DMS79 treated with DMSO at 0.1 percent for 48 hours (cell line): ENCODE measurements at regions not wholly inside any gene's neighbourhood (a gene's known extent, or its start where the extent isn't known, plus 50 kb on each side); places are given as distances from the start of the nearest gene placed in this dataset.

Source experiments
- DNase-seq: peaks from one replicate; lab custom pipeline; 2025; lab: John Stamatoyannopoulos, UW

DNA sequence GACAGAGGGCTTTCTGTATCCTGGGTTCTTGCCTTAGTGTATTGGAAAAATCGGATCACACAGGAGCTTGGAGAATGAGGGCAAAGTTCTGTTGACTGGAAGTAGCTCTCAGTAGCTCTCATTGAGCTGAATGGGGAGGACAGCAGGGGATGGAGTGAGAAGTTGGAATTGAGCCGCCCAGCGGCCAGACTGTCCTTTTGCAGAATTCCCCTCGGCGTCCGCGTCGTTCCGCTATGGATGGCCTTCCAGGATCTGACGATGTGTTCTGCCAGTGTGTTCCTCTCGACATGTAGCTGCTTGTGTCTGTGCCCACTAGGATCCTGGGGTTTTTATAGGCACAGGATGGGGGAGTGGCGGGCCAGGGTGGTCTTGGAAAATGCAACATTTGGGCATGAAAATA, 351.8 kb upstream of the SEMA3A start:
- DNase-seq = no peak

DNA sequence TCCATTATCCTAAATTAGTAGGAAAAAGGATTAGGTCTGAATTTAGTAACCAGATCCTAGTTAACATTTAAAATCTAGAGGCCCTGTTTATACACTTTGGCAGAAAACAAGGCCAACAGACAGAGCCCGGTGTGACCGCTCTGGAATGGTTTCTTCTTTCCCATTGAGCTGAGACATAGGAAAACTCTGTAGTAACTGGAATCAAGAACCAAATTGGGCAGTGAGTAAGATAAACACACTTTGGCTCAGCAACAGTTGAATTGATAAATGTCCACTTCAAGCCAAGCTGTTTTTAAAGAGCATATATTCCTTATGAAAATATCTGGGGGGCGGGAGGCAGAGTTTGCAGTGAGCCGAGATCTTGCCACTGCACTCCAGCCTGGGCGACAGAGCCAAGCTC, 343.7 kb upstream of the SEMA3A start:
- DNase-seq = no peak

DNA sequence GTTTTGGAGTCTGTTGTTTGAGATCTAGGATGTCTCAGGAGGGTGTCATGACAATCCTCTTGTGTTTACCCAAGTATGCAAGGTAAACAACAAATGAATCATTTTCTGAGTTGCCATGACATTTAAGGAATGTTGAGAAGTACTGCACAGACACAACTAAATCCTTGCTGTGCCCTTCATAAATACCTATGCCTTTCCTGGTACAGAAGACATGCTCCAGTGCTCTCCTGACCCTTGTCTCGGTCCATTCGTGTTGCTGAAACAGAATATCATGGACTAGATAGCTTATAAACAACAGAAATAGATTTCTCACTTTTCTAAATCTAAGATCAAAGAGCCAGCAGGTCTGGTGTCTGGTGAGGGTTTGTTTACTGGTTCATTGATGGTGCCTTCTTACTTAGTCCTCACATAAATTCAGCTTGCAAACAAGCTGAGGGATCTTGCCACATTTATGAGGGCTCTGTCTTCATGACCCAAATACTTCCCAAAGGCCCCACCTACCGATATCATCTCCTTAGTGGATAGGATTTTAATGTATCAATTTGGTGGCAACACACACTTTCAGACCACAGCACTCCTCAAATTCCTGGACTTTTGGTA, 341.8 kb upstream of the SEMA3A start:
- DNase-seq = no peak

DNA sequence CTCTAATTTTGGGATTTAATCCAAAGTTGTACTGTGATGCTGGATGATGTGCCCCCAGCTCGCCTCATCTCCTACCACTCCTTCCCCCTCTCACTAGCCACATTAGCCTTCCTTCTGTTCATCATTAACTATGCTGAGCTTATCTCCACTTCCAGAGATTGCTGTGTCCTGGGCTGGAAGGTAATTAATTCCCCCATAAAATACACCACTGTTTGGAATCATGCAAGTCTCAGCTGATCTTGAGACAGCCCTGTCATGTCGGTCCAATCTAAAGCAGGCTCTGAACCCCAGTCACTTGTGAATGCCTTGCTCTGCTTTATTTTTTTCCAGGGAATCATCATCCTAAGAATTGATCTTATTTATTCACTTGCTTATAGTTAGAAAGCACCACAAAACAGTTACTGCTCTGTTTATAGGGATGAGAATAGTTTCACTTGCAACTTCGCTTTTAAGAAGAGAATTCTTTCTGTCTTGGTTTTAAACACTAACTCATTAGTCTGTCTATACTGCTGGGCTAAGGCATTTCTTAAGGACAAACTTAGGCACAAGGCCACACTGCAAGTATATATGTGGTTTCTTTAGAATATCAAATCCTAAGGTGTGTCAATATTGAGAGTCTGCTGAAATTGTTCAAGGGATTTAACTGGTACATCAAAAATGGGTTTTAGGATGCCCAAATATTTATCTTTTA, 341.1 kb upstream of the SEMA3A start:
- DNase-seq = no peak

DNA sequence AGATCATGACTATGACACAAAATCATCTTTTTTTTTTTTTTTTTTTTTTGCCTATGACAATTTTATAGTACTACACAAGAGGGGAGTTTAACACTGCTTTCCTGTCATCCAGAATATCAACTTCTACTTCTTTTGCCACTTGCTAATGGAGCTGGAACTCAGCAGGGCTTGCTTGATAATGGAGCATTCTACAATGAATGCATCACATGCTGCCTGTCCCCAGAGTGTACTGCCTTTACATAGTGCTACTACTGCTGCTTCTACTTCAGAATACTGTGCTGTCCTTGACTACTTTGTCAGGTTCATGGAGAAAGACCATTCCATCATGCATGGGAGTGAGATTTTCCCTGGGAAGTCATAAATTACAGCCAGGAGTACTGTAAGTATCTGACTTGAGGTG, 338.6 kb upstream of the SEMA3A start:
- DNase-seq = no peak

DNA sequence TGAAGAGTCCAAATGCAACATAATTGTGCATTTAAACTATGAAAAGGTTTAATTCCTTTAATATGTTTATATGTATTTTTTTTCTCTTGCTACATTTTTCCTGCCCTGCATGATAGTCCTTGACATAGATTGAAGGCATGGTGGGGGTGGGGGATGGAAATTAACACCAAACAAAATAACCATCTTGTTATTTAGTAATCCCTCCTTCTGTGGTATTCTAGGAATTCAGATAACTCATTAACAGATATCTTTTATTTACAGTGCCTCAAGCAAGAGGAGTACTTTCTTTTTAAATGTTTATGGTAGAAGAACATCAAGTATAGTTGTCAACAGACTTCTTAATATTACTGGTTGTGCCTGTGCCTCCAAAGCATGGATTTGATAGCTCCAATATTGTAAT, 337.6 kb upstream of the SEMA3A start:
- DNase-seq = no peak

DNA sequence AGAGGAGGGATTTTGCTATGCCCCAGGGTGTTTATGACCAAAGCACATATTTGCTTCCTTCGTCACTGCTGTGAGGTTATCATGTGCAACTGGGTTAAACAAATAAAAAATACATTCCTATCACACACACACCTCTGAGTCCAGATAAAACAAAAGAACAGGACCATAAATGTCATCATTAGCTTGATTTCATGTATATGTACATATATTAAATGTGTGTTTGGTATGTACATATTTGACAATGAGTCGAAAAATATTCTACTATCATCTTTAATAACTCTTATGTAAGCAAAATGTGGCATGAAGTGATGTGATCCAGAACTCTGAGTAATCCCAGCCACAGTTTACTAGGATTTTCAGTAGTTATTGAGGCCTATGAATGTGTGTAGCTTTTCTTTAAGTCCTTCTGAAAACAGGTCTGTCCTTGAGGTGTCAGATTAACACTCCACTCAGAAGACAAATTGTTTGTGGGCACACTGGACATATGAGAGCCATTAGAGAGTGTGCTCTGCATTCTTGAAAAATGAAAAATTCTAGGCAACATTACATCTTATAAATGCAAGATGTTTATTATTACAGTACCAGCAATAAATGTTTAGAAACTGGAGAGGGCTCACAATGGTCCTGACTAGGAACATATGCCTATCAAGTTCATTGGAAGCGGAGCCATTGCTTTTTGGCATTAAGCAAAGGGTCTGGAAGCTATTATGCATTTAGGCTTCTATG, 335.1 kb upstream of the SEMA3A start:
- DNase-seq = peak; percentile 25

DNA sequence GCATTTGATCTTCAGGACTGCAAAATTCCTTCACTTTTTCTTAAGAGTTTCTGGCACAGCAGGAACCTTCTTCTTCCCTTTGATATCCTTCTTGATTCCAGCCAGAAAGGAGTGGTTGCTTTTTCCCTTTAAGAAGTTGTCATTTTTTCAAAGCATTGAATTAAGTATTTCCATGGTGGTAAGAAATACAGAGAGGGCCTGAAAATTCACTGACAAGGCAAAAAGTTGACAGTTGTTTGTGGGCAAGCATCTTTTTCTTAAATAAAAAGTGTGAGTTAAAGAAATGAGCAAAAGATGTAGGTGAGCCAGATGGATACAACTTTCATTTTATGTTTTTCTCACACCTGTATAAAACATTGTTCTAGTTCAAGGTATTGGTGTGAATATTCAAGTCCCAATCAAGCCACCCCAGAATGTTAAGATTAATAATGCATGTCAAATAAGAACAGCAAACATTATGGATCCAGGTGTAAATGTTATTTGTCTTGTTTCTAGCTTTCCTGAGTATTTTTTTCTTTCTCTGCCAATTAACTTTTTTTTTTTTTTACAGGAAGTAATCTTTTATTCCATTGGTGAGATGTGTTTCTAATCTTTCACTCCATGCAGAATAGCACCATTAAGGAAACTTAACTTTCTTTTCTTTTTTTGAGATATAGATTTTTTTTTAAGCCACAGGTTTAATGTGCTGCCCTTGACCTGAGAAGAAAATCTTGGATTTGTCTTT, 334.3 kb upstream of the SEMA3A start:
- DNase-seq = no peak

DNA sequence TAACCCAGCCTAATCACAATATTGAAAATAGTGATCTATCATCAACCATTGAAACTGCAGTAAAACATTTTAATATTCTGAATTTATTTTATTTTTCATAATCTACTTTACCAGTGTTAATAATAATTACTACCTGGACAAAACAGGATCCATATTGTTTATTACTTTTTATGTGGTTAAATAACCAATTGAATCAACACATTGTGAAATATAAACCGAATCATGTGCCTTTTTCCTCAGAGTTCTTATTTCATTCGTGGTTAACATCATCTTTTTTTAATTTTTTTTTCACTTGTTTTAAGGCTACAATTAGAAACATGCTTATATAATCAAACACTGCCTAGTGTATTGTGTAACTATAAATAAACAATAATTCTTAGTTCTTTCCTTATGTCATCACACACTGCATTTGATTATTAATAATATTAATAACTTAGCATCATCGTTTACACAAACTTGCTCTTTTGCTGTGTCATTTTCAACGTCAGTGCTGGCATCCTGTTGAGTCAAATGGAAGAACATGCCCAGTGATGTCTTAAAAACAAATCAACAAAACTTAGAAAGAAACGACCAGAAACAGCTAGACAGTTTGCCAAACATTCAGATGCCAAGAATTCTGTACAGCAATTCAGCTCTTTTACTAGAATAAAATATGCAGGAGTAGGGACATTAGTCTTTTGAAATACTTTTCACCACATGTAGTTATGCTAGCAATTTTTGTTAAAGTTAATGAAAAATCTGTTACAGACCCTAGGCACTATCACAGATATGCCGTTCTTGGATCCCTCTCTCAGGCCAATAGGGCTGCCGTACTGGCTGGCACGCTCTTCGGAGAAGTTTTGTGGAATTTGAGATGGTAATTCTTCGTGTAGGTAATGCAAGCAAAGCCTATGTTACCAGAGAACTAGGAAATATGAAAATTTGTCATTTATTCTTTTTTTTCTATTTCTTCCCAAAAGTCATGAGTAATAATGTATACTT, 330.4 kb upstream of the SEMA3A start:
- no peak for DNase-seq

DNA sequence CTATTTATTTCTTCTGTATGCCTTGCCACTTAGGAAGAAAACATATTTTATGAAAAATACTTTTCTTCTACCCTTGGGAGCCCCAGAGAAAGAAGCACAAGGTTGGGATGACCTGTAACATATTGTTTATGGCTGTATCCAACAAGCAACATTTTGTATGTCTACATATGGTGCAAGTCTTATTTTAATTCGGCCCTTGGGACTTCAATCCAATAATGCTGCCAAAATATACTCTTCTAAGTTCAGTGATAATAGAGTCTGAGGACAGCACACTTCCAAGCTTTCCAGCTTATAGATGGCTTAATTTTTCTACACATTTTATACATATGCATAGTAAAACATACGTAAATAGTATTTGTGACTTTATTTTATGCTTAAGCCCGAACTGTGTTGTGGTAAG, 318.5 kb upstream of the SEMA3A start:
- no peak for DNase-seq

DNA sequence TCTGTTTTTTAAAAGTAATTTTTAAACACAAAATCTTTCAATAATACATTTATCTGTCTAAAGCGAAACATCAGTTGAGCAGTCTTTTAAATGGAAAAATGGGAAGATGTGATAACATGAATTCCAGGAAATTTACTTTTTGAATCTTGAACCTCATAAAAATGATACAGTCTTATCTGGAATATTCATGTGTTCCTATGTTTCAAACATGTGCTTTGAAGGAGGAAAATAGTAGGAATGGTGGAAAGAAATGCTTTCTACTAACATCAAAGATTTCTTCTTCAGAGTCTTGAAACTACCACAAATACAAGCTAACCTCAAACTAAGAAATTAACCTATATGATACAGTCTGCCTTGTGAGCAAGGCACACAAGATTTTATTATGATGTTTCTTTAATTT, 317.5 kb upstream of the SEMA3A start:
- DNase-seq = no peak

DNA sequence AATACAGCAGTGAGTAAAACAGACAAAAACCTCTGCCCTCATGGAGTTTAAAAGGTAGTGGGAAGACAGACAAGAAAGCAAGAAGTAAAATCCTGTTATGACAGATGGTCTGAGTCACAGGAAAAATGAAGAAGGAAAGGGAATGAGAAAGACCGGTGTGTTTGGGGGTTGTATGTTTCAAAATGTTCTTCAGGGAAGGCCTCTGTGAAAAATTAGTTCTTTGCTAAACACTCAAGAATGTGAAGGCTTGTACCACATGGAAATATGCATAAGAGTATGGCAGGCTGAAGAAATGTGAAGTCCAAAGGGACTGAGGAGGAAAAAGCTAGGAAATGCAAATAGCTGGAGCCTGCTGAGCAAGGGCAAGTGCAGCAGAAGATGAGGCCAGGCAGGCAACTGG, 315.9 kb upstream of the SEMA3A start:
- DNase-seq = no peak

DNA sequence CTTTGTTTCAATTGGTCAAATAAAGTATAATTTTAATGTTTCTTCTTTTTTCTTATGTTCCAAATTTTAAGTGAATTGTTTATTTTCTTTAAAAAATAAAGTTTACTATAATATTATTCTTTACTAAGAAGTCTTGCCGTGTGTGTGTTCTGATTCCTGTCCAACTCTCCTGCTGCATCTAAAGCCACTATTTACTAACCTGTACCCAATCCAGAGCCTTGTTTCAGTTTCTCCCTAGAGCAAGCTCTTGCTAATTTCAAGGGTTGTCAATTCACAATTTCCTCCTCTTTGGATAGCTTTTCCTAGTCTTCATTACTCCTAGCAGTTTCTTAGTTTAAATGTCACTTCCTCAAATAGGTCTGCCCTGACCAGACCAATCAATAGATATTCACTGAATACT, 314.9 kb upstream of the SEMA3A start:
- no peak for DNase-seq

DNA sequence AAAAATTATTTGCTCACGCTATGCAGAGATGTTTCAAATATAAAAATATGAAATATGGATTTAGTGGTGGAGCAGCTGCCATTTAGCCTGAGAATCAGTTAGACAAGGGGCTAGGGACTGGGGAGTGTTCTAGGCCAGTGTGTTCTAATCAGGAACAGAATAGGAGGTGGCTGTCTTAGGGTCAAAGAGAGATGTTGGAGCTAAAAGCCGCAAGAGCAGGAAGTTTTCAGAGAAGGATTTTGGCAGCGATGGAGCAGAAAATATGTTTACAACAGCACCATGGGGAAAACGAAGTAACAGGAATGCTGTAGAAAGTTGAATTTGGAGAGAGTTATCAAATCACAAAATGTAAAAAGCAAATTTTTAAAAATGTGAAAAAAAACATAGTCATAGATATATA, 314.0 kb upstream of the SEMA3A start:
- no peak for DNase-seq

DNA sequence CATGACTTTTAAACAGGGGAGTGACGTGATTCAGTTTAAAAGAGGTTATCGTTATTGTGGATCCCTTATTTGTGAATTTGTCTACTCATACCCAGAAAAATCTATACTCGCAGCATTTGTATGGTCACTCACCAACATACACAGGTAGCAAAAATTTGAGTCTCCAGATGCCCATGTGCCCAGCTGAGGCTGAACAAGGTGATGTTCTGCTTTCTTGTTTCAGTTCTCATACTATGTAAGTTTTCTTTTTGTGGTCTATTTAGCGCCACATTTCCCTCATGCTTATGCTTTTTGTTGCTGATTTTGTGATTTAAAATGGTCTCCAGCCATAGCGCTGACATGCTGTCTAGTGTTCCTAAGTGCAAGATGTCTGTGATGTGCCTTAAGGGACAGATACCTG, 312.9 kb upstream of the SEMA3A start:
- DNase-seq = no peak

DNA sequence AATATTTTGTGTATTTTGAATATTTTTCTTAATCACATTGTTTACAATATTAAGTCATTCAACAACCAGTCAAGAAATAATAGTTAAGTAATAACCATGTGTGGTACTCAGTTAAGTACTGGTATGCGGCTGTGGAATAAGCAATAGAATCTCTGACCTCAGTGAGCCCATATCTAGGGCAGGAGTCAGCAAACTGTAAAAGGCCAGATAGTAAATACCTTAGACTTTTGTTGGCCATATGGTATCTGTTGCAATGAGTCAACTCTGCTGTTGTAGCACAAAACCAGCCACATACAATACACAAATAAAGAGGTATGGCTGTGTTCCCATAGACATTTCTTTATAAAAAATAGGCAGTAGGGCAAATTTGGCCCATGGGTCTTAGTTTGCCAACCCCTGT, 311.6 kb upstream of the SEMA3A start:
- no peak for DNase-seq

DNA sequence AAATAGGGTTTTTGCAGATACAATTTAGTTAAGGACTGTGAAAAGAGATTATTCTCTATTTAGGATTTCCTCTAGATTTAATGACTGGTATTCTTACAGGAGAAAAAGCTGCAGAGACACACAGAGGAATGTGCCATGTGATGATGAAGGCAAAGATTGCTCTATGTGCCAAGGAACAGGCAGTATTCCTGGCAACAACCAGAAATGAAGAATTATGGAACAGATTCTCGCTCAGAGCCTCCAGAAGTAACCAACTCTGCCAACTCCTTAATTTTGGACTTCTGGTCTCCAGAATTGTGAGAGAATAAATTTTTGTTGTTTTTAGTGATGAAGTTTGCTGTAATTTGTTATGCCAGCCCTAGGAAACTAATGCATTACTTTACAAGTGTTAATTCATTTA, 307.6 kb upstream of the SEMA3A start:
- no peak for DNase-seq

DNA sequence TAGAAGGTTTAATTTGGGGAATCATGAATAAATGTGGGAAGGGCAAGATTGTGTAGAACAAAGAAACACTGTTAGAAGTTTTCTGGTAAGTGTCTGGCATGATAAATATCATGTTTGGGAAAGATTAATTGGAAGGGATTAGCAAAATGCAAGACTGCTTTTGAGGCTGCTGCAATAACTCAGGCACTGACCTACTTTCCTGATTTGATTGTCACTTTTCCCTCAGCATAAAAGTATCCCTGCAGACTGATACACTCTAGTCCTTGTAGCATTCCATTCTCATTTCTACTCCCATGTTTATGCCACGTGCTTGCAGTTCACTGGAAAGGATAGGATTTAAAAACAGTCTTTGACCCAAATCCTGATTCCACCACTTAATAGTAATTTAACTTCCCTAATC, 303.3 kb upstream of the SEMA3A start:
- no peak for DNase-seq

DNA sequence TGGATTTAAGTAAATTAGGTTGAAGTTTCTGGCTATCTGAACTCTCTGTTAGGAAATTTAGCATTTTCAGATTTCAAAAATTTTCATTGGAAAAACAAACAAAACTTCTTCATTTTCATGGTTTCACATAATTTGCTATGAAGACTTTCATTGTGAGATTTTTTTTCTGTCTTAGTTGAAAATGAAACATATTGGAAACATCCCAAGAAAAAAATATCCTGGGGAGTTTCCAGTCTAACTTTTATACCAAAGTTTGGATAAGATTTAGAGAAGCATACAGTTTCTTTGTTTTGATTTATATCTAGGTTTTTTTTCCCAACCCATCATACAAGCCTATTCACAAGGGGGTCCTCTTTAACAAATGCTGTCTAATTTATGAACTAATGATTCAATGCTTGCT, 300.5 kb upstream of the SEMA3A start:
- no peak for DNase-seq

DNA sequence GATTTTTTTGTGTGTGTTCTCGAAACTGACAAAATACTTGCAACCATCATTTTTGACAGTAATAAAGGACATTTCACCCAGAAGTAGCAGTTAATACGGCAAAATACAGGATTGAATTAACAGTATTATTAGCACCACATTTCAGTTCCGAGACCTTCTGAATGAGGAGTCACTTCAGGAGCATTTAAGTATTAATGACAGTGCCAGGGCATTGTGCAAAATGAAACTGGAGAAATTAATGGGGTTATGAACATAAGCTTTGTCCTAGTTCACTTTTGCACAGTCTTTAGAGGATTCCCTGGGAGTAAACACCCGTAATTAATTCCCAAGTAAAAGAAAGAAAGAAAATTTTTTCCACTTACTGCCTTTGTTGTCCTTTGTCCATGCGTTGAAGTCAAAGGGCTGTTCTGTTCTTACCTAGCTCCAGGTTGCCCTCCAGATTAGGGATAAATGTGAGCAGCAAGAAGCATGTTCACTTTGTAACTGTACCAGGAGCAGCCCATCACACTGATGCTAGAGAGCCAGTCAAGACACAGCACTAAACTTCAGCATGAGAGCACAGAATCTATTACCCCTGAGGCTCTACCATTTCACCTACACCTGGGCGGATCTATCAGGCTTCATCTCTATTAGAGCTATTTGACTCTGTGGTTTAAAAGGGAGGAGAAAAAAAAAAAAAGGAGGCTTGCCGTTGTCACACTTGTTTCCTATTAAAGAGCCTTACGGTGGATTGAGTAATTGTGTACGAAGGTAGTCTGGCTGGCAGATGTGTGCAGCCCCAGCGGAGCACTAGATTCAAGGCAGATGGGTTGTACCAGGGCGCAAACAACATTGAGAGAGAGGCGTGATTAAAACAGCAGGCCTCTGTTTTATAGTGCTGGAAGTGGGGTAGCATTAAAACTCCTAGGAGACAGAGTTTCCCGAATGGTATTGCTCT, 297.8 kb upstream of the SEMA3A start:
- DNase-seq = no peak

DNA sequence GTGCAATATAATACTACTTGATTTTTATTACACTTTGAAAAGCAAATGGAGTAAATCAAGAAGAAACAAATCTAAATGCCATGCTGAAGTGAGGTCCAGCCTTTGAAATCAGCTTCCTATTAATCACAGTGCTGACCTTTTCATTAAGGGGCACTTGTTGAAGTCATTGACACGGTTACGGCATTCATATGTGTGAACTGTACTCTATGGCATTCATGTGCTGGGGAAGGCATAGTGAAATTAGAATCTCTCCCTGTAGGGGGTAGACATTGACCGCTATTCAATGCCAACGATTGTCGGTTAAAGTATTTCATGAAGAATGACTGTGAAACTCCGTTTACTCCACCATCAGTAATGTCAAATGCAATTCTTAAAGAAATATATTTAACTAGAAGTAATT, 296.1 kb upstream of the SEMA3A start:
- DNase-seq = no peak
